Right lobe of liver (tissue), 6 donors: ENCODE measurements at regions not wholly inside any gene's neighbourhood (a gene's known extent, or its start where the extent isn't known, plus 50 kb on each side); places are given as distances from the start of the nearest gene placed in this dataset.

ENCODE experiments used
- ATAC-seq, 4 donors: fragments of 200-7000 bp; cut with Tn5 transposase; one replicate each; pipeline ENCODE4 v1.9.1; 2020; ENCODE audit warnings: mild to moderate bottlenecking in 4 of 4, moderate library complexity in 4 of 4
- DNase-seq, 3 donors: peaks; one replicate each; pipeline ENCODE4 v3.0.0-alpha.2; 2020
- H3K27ac ChIP-seq, 3 donors: fragments of 200-600 bp; one replicate each; pipeline ENCODE4 v1.8.0; 2022
- H3K27me3 ChIP-seq, 2 donors: fragments of 200-600 bp; one replicate each; pipeline ENCODE4 v1.8.0; 2022
- H3K36me3 ChIP-seq, 4 donors: fragments of 200-600 bp; sonication (generic) in 1 of 4; one replicate each; pipeline versions ENCODE4 v1.5.1 to v1.8.0; 2017 to 2022; ENCODE audit warnings: control low read depth in 1 of 4
- H3K4me1 ChIP-seq, 4 donors: fragments of 200-600 bp; sonication (generic) in 1 of 4; one replicate each; pipeline versions ENCODE4 v1.5.1 to v1.8.0; 2017 to 2022; ENCODE audit warnings: control low read depth in 1 of 4
- H3K4me3 ChIP-seq, 3 donors: fragments of 200-600 bp; one replicate each; pipeline ENCODE4 v1.8.0; 2022
- H3K9me3 ChIP-seq, 4 donors: fragments of 200-600 bp; sonication (generic) in 1 of 4; one replicate each; pipeline versions ENCODE4 v1.5.1 to v1.8.0; 2017 to 2022; ENCODE audit warnings: control low read depth in 1 of 4
- POLR2A ChIP-seq: fragments of 450-650 bp; IDR thresholded peaks from one replicate; pipeline ENCODE4 v1.6.1; 2017; ENCODE audit warnings: antibody characterized with exemption, mild to moderate bottlenecking
- WGBS: methylation state at CpG from one replicate; pipeline ENCODE4 v1.1.6; 2018; ENCODE audit warnings: low coverage, low lambda C conversion rate; ENCODE audit not compliant: insufficient coverage; ENCODE audit errors: missing lambda C conversion rate; 5-methylcytosine and 5-hydroxymethylcytosine counted together
- intact Hi-C, 2 donors: fragments of 100-400 bp; cut with DNase I; formaldehyde crosslinking; loops; one replicate each; pipeline versions ENCODE4 v1.11.2 to v1.14.1; 2022
- TF ChIP-seq, protein P1 (sequence below), 4 donors: fragments of 200-600 bp in 3 of 4; fragments of 450-650 bp in 1 of 4; IDR thresholded peaks; one replicate each; pipeline versions ENCODE4 v1.5.1 to v1.8.0; 2016 to 2022; ENCODE audit warnings: antibody characterized with exemption in 4 of 4, mild to moderate bottlenecking in 2 of 4
- donor health status: DM: no; HTN: yes; CAD: no.
- donor health status: DM: no; HTN: no; CAD: no.
- donor health status: DM: no; HTN: no; CAD: no.
- donor health status: DM: no; HTN: yes; CAD: no.
- donor health status: DM: no; HTN: yes; CAD: no.

DNA sequence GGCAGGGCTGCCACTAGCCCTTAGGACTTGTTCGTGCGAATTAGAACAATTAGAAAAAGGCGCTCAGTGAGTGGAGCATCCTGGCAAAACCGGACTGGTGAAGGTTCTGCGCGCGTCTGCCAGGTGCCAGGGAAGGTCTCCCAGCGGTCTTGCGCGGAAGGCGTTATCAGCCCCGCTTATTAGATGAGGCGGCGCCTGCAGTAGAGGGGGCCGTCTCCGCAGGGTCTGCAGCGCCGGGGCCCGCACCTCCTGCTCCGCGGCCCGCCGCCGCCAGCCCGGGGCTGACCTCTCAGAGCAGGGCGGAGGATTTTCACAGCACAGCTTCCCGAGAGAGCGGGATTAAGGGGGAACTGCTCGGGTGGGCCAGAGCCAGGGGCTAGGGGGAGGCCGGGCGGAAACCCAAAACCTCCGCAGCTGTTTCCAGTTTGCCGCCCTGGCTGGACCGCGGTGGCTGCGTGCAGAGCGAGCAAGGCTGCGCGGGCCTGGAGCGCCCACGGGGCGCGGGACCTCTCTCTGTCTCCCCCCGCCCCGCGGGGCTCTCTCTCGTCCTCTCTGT lies 155.2 kb downstream of the FOXD2 start:
- H3K4me1 ChIP-seq = peaks cover 0 to 4% (median 0%) of the 10 kb centered on the region in 4 donors
- no peak overlapping the region for H3K4me3 ChIP-seq
- intact Hi-C loops = no loop called here
- no peak overlapping the region for H3K27ac ChIP-seq
- TF ChIP-seq POLR2A = no peak
- TF ChIP-seq, protein P1, sequence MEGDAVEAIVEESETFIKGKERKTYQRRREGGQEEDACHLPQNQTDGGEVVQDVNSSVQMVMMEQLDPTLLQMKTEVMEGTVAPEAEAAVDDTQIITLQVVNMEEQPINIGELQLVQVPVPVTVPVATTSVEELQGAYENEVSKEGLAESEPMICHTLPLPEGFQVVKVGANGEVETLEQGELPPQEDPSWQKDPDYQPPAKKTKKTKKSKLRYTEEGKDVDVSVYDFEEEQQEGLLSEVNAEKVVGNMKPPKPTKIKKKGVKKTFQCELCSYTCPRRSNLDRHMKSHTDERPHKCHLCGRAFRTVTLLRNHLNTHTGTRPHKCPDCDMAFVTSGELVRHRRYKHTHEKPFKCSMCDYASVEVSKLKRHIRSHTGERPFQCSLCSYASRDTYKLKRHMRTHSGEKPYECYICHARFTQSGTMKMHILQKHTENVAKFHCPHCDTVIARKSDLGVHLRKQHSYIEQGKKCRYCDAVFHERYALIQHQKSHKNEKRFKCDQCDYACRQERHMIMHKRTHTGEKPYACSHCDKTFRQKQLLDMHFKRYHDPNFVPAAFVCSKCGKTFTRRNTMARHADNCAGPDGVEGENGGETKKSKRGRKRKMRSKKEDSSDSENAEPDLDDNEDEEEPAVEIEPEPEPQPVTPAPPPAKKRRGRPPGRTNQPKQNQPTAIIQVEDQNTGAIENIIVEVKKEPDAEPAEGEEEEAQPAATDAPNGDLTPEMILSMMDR (IDR thresholded peaks at IDR 0.05) = no peak
- ATAC-seq (peak in 1 of 4 donors; percentile 6), DNase-seq (peak in 1 of 3 donors; percentile 33)
- H3K27me3 ChIP-seq = no peaks in the 10 kb centered on the region
- no peaks in the 10 kb centered on the region for H3K36me3 ChIP-seq
- 14% methylated on average over 9 of the region's 47 CpGs for WGBS
- H3K9me3 ChIP-seq = no peaks in the 10 kb centered on the region

DNA sequence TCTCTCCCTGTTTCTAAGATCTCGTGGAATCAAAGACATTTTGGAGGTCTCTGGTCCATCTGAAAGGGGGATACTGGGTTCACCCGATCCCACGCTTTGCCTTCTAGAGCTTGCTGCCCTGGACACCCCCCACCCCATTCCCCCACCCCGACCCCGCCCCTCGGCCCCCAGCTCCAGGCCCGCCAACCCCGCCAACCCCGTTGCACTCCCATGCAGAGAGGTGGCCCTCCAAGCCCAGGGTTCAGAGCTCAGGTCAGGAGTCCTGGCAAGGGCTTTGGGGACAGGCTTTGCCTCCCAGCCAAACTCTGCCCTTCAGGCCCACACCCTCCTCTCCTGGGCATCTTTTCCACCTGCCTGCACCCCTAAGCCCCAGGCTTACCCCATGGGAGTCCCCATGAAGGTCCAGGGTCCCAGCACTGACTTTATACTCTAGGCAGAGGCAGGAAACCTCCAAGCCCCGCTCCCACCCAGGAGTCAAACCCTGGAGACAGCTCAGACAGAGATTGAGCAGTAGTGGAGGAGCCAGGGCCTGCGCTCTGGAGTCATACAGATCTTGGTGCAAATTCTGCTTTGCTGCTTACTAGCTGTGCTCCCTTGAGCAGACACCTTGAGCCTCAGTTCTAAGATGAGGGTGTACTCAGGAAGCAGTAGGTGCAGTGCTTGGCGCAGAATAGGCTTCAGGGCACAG lies 155.9 kb downstream of the FOXD2 start:
- no peak overlapping the region for H3K4me3 ChIP-seq
- TF ChIP-seq, protein P1 (IDR thresholded peaks at IDR 0.05) = no peak
- no peak for TF ChIP-seq POLR2A
- ATAC-seq (no peak), DNase-seq (peak in 1 of 3 donors; percentile 23)
- H3K9me3 ChIP-seq = no peaks in the 10 kb centered on the region
- peaks cover 0 to 4% (median 0%) of the 10 kb centered on the region in 4 donors for H3K4me1 ChIP-seq
- WGBS = 32% methylated on average over 7 of the region's 12 CpGs
- no peaks in the 10 kb centered on the region for H3K27me3 ChIP-seq
- intact Hi-C loops = no loop called here
- H3K27ac ChIP-seq = no peak overlapping the region
- H3K36me3 ChIP-seq = no peaks in the 10 kb centered on the region

DNA sequence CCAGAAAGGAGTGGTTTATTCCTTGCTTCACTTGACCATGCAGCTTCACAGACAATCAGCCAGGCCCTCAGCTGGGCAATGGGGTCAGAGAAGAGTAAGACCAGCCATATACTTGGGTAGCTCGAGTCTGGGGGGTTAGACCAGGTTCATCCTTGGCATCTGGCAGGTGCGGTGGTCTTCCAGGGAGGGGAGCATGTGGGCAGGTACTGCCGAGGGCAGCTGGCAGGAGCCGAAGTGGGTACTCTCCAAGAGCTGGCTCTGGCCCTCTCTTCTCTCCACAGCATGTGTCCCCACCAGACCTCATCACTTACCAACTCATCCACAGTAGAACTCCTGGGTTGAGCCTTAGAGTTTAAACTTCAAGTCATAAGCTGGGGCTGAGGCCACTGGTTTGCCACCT lies 156.8 kb downstream of the FOXD2 start:
- Histone ChIP-seq H3K9me3 (no peaks in the 10 kb centered on the region), H3K4me1 (peaks cover 0 to 4% (median 0%) of the 10 kb centered on the region in 4 donors), H3K27ac (no peak overlapping the region), H3K36me3 (no peaks in the 10 kb centered on the region), H3K27me3 (no peaks in the 10 kb centered on the region), H3K4me3 (no peak overlapping the region)
- no peak for TF ChIP-seq POLR2A
- TF ChIP-seq, protein P1 (IDR thresholded peaks at IDR 0.05) = no peak
- ATAC-seq = no peak
- intact Hi-C loops = no loop called here
- peak in 1 of 3 donors; percentile 18 for DNase-seq
- 82% methylated on average over 2 of the region's 4 CpGs for WGBS

DNA sequence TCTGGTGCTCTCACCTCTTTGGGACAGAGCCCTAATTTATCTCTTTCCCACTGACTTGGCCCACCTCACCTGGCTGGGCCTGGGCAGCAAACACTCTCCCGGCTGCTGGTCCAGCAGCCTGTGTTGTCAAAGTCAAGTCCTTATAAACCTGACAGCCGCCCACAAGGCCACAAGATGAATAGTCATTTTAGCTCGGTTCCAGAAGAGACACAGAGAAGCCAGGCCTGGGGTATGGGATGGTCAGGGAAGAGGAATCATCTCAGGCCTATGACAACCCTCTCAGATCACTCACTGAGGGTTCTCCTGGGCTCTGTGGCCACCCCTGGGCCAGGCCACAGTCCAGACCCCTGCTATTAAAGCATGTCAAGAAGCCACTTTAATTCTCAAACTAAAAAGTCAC lies 158.5 kb downstream of the FOXD2 start:
- intact Hi-C loops = no loop called here
- Histone ChIP-seq H3K9me3 (no peaks in the 10 kb centered on the region), H3K27me3 (no peaks in the 10 kb centered on the region), H3K36me3 (no peaks in the 10 kb centered on the region), H3K4me3 (no peak overlapping the region), H3K4me1 (peaks cover 0 to 4% (median 0%) of the 10 kb centered on the region in 4 donors), H3K27ac (no peak overlapping the region)
- WGBS = no CpG with 5 or more reads among the region's 3 CpGs
- no peak for ATAC-seq
- no peak for TF ChIP-seq POLR2A
- TF ChIP-seq, protein P1 (IDR thresholded peaks at IDR 0.05) = no peak
- peak in 1 of 3 donors; percentile 13 for DNase-seq
